ENCODE measurements at regions not wholly inside any gene's neighbourhood (a gene's known extent, or its start where the extent isn't known, plus 50 kb on each side); places are given as distances from the start of the nearest gene placed in this dataset.

DNA sequence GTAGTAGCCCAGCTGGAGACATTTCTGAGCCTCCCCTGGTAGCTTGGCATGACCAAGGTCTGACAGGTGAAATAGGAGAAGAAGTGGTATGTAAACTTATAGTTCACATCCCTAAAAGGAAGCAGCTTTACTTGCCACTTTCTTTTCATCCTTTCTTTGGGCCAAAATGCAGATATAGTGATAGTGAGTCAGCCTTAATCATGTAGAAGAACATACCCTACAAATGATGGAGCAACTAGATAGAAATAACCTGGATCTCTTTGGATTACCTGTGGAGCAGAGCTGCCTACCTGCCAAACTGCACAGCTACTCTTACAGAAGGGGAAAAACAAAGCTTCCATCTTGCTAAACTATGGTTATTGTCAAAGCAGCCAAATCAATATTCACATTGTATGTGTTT is 106.7 kb upstream of the LCORL start:
- Histone ChIP-seq H3K4me1 (replicated peaks in 1 of 2) (no peaks in the 10 kb centered on the region), H3K27ac (no peak overlapping the region), H3K9me3 (replicated peaks in 1 of 3) (no peaks in the 10 kb centered on the region), H3K27me3 (no peaks in the 10 kb centered on the region), H3K36me3 (replicated peaks in 1 of 2) (no peaks in the 10 kb centered on the region), H3K4me3 (no peak overlapping the region)
- TF ChIP-seq, protein P1, sequence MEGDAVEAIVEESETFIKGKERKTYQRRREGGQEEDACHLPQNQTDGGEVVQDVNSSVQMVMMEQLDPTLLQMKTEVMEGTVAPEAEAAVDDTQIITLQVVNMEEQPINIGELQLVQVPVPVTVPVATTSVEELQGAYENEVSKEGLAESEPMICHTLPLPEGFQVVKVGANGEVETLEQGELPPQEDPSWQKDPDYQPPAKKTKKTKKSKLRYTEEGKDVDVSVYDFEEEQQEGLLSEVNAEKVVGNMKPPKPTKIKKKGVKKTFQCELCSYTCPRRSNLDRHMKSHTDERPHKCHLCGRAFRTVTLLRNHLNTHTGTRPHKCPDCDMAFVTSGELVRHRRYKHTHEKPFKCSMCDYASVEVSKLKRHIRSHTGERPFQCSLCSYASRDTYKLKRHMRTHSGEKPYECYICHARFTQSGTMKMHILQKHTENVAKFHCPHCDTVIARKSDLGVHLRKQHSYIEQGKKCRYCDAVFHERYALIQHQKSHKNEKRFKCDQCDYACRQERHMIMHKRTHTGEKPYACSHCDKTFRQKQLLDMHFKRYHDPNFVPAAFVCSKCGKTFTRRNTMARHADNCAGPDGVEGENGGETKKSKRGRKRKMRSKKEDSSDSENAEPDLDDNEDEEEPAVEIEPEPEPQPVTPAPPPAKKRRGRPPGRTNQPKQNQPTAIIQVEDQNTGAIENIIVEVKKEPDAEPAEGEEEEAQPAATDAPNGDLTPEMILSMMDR (IDR thresholded peaks at IDR 0.05), result no peak
- TF ChIP-seq POLR2A (IDR thresholded peaks at IDR 0.05), result no peak
- DNase-seq, result no peak
- intact Hi-C loops (cut with DNase I), result no loop called here

DNA sequence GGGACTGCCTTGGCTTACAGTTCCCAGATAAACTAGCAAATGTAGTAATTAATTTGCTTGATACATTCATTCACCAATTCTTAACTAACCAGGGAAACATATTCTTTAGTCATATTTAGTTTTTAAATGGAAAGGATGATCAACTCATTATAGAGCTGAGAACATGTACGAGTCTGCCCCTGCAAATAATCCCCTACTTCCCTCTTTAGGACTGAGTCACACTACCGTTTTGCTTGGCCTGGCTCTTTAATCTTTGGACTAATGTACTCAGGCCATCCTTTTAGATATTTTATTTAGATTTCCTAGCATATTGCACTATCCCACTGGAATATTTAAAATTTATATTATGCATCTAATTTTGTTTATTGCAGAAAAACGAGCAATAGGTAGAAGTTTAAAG is 105.5 kb upstream of the LCORL start:
- DNase-seq, result no peak
- TF ChIP-seq, protein P1 (IDR thresholded peaks at IDR 0.05), result no peak
- no peak for TF ChIP-seq POLR2A (IDR thresholded peaks at IDR 0.05)
- no peak overlapping the region for H3K27ac ChIP-seq
- H3K27me3 ChIP-seq, result no peaks in the 10 kb centered on the region
- intact Hi-C loops (cut with DNase I), result no loop called here
- WGBS, 4 donors, result 56 to 72% (median 63%) methylated on average over 3 of the region's 3 CpGs
- no peaks in the 10 kb centered on the region for H3K9me3 ChIP-seq (replicated peaks in 1 of 3)
- H3K4me3 ChIP-seq, result no peak overlapping the region
- no peaks in the 10 kb centered on the region for H3K4me1 ChIP-seq (replicated peaks in 1 of 2)
- no peaks in the 10 kb centered on the region for H3K36me3 ChIP-seq (replicated peaks in 1 of 2)

DNA sequence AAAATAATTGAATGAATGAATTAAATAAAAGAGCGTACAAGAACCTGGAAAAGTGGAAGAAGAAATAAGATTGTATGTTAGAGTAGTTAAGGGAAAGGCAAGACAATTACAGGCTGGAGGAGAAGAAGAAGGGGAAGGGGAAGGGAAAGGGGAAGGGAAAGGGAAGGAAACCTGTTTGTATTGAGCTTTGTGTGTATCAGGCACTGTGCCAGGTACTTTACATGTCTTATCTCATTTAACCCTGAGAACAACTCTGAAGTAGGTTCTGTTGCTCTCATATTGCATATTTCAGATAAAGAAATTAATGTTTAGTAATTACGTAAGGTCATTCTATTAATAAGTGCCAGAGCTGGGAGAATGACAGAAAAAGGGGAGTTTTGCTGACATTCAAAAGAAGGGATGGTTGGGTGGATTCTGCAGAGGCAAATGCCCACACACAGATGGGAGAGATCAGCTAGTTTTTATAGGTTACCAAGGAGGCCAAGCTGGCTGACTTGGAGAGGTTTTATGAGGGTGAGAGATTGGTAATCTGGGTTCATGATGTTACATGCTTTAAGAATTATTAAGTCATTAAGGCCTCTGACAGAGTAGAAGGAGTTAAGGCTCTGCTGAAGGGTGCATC is 92.3 kb upstream of the LCORL start:
- 72 to 79% (median 76%) methylated on average over 2 of the region's 2 CpGs for WGBS, 4 donors

DNA sequence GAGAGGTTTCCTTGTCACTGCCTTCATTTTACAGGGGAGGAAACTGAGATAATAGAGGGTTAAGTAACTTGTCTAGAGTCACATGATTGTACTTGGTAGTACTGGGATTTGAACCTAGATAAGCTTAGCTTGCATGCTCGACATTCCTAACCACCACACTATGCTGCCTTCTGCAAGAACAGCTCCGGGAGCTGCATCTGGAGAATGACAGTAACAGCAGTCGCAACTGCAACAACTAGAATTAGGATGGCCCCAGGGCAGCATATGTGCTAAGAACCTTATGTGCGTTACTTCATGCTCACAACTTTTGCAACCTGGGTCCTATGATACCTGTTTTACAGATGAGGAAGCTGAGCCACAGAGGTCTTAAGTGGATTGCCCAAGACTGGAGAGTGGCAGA is 89.5 kb upstream of the LCORL start:
- no peaks in the 10 kb centered on the region for H3K9me3 ChIP-seq (replicated peaks in 1 of 3)
- 68 to 100% (median 71%) methylated on average over 1 to 4 of the region's 4 CpGs for WGBS, 4 donors
- H3K4me3 ChIP-seq, result no peak overlapping the region
- H3K27ac ChIP-seq, result no peak overlapping the region
- no peaks in the 10 kb centered on the region for H3K4me1 ChIP-seq (replicated peaks in 1 of 2)
- H3K36me3 ChIP-seq (replicated peaks in 1 of 2), result no peaks in the 10 kb centered on the region
- H3K27me3 ChIP-seq, result no peaks in the 10 kb centered on the region
- no peak for DNase-seq
- intact Hi-C loops (cut with DNase I), result no loop called here
- no peak for TF ChIP-seq POLR2A (IDR thresholded peaks at IDR 0.05)
- TF ChIP-seq, protein P1 (IDR thresholded peaks at IDR 0.05), result no peak

More for the DNA sequence above, 92.3 kb upstream of the LCORL start:
- TF ChIP-seq, protein P1 (IDR thresholded peaks at IDR 0.05), result no peak
- no peak for TF ChIP-seq POLR2A (IDR thresholded peaks at IDR 0.05)
- DNase-seq, result no peak
- Histone ChIP-seq H3K36me3 (replicated peaks in 1 of 2) (no peaks in the 10 kb centered on the region), H3K4me1 (replicated peaks in 1 of 2) (no peaks in the 10 kb centered on the region), H3K4me3 (no peak overlapping the region), H3K9me3 (replicated peaks in 1 of 3) (no peaks in the 10 kb centered on the region), H3K27ac (no peak overlapping the region), H3K27me3 (no peaks in the 10 kb centered on the region)
- intact Hi-C loops (cut with DNase I), result no loop called here

Measured in adrenal gland (tissue), 9 donors.